HL-60 (cell line): ENCODE measurements at regions not wholly inside any gene's neighbourhood (a gene's known extent, or its start where the extent isn't known, plus 50 kb on each side); places are given as distances from the start of the nearest gene placed in this dataset.
"Not testable (repeated sequence)": the region's sequence is repeated elsewhere in the genome, so short reads cannot be mapped to it uniquely, and the experiment has no call there.

Experiments
- DNase-seq, 2 experiments: peaks; one replicate each; pipeline ENCODE4 v3.0.0-alpha.2; 2010 to 2020; ENCODE audit warnings: low read depth in 1 of 2, low spot score in 1 of 2
- H3K27ac ChIP-seq: fragments of 250-450 bp; sonication (Bioruptor Pico); replicated peaks from 2 replicates; pipeline ENCODE4 v1.5.1; 2020; ENCODE audit warnings: mild to moderate bottlenecking, moderate library complexity
- H3K27me3 ChIP-seq: fragments of 250-450 bp; sonication (Bioruptor Pico); 2 replicates; pipeline ENCODE4 v1.5.1; 2021; ENCODE audit warnings: mild to moderate bottlenecking, moderate library complexity; ENCODE audit not compliant: insufficient read depth, poor library complexity, severe bottlenecking
- H3K4me3 ChIP-seq: replicated peaks from 2 replicates; pipeline ENCODE4 v1.5.1; 2011; ENCODE audit warnings: mild to moderate bottlenecking, control low read depth, low read length; ENCODE audit not compliant: insufficient read depth
- GABPA ChIP-seq: IDR thresholded peaks from 2 replicates; pipeline ENCODE4 v1.6.1; 2012; ENCODE audit warnings: low read depth
- POLR2AphosphoS5 ChIP-seq: IDR thresholded peaks from 2 replicates; pipeline ENCODE4 v1.6.1; 2012; ENCODE audit warnings: low read depth
- SPI1 ChIP-seq: IDR thresholded peaks from 2 replicates; pipeline ENCODE4 v1.6.1; 2012; ENCODE audit warnings: low read depth, mild to moderate bottlenecking, borderline replicate concordance
- TF ChIP-seq, protein P1 (sequence below): IDR thresholded peaks from one replicate; pipeline ENCODE4 v1.5.1; 2011; ENCODE audit warnings: low read length, control low read depth, inconsistent platforms; ENCODE audit not compliant: insufficient read depth
- TF ChIP-seq, protein P2 (sequence below): IDR thresholded peaks from 2 replicates; pipeline ENCODE4 v1.6.1; 2012; ENCODE audit warnings: low read depth; ENCODE audit not compliant: insufficient replicate concordance

DNA sequence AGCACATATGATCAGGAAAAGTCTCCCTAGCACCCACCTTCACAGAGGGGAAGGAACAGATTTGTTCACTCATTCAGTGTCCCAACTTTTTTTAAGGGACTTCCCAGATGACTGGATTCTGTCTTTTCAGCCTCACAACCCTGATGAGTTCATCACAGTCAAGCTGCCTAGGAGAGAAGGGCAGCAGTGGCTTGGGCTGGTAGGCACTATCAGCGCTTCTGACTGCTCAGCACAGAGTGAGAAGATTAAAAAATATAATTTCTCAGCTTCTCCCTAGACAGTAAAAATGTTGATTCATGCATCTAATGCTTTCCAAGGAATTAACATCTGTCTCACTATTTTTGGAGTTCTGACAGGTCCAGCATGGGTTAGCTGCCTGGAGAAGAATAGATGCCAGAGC lies 328.2 kb downstream of the DTHD1 start:
- TF ChIP-seq, protein P1, sequence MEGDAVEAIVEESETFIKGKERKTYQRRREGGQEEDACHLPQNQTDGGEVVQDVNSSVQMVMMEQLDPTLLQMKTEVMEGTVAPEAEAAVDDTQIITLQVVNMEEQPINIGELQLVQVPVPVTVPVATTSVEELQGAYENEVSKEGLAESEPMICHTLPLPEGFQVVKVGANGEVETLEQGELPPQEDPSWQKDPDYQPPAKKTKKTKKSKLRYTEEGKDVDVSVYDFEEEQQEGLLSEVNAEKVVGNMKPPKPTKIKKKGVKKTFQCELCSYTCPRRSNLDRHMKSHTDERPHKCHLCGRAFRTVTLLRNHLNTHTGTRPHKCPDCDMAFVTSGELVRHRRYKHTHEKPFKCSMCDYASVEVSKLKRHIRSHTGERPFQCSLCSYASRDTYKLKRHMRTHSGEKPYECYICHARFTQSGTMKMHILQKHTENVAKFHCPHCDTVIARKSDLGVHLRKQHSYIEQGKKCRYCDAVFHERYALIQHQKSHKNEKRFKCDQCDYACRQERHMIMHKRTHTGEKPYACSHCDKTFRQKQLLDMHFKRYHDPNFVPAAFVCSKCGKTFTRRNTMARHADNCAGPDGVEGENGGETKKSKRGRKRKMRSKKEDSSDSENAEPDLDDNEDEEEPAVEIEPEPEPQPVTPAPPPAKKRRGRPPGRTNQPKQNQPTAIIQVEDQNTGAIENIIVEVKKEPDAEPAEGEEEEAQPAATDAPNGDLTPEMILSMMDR, result no peak
- TF ChIP-seq GABPA (no peak), SPI1 (no peak), POLR2AphosphoS5 (no peak)
- TF ChIP-seq, protein P2, sequence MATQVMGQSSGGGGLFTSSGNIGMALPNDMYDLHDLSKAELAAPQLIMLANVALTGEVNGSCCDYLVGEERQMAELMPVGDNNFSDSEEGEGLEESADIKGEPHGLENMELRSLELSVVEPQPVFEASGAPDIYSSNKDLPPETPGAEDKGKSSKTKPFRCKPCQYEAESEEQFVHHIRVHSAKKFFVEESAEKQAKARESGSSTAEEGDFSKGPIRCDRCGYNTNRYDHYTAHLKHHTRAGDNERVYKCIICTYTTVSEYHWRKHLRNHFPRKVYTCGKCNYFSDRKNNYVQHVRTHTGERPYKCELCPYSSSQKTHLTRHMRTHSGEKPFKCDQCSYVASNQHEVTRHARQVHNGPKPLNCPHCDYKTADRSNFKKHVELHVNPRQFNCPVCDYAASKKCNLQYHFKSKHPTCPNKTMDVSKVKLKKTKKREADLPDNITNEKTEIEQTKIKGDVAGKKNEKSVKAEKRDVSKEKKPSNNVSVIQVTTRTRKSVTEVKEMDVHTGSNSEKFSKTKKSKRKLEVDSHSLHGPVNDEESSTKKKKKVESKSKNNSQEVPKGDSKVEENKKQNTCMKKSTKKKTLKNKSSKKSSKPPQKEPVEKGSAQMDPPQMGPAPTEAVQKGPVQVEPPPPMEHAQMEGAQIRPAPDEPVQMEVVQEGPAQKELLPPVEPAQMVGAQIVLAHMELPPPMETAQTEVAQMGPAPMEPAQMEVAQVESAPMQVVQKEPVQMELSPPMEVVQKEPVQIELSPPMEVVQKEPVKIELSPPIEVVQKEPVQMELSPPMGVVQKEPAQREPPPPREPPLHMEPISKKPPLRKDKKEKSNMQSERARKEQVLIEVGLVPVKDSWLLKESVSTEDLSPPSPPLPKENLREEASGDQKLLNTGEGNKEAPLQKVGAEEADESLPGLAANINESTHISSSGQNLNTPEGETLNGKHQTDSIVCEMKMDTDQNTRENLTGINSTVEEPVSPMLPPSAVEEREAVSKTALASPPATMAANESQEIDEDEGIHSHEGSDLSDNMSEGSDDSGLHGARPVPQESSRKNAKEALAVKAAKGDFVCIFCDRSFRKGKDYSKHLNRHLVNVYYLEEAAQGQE, result no peak
- H3K27me3 ChIP-seq, result no peaks in the 10 kb centered on the region
- no peak overlapping the region for H3K4me3 ChIP-seq
- DNase-seq, result no peak
- H3K27ac ChIP-seq, result no peak overlapping the region

GRCh38 chr4:36610628-36611027 lies 329.2 kb downstream of the DTHD1 start:
- no peak overlapping the region for H3K27ac ChIP-seq
- no peaks in the 10 kb centered on the region for H3K27me3 ChIP-seq
- TF ChIP-seq SPI1, result no peak
- TF ChIP-seq, protein P2, result no peak
- TF ChIP-seq, protein P1, result no peak
- no peak for TF ChIP-seq GABPA
- no peak for TF ChIP-seq POLR2AphosphoS5
- H3K4me3 ChIP-seq, result no peak overlapping the region
- no peak for DNase-seq

DNA sequence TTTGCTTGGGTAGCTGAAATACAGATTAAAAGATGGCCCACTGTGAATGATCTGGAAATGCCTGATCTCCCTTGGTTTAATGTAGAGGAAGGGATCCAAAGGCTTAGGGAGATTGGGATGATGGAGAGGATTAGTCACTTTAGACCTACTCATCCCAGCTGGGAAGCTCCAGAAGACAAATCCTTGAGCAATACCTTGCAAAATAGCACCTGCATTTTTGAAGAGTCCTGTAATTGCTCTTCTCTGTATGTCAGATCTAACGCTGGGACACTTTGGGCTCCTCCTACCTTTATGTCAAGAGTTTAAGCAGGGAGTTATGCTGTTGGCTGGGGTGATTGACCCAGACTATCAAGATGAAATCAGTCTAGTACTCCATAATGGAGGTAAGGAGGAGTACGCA lies 331.7 kb downstream of the DTHD1 start:
- not testable (repeated sequence) for H3K27ac ChIP-seq, DNase-seq, H3K4me3 ChIP-seq, H3K27me3 ChIP-seq

GRCh38 chr4:36614011-36614410 lies 332.6 kb downstream of the DTHD1 start:
- H3K27ac ChIP-seq, result no peak overlapping the region
- no peak for DNase-seq
- TF ChIP-seq GABPA (no peak), SPI1 (no peak)
- TF ChIP-seq, protein P2, result no peak
- TF ChIP-seq, protein P1, result no peak
- H3K4me3 ChIP-seq, result no peak overlapping the region
- no peaks in the 10 kb centered on the region for H3K27me3 ChIP-seq
